IPS DF 4.7 (cell line): ENCODE measurements at regions not wholly inside any gene's neighbourhood (a gene's known extent, or its start where the extent isn't known, plus 50 kb on each side); places are given as distances from the start of the nearest gene placed in this dataset.

ENCODE experiments used
- DNase-seq: peaks from one replicate; pipeline ENCODE4 v3.0.0-alpha.2; 2013; ENCODE audit warnings: low spot score; ENCODE audit errors: extremely low read depth

DNA sequence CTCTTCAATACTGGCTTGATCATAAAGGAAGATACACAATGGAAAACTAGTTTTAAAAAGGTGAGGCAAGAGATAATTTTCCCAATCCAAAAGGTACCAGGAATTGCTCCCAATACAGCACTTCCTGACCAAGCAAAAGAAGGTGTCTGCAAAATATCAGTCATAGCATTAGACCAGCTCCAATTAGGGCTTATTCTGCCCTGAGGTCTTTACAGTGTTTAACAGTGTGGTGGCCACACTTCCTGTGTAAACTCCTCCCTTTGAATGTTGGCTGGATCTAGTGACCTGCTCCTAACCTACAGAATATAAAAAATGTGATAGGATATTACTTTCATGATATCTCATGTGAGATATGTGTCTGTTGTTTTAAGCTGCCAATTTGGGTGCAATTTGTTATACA lies 57.1 kb upstream of the BTN3A2 start:
- no peak for DNase-seq

- no peak for DNase-seq
Observed at GRCh38 chr6:26309731-26310142, 55.3 kb upstream of the BTN3A2 start.

- DNase-seq: no peak
Observed at GRCh38 chr6:26311012-26311384, 54.0 kb upstream of the BTN3A2 start.

- no peak for DNase-seq
Observed at GRCh38 chr6:26311385-26312095, 53.5 kb upstream of the BTN3A2 start.

GRCh38 chr6:26312096-26312463 lies 52.9 kb upstream of the BTN3A2 start:
- no peak for DNase-seq

DNA sequence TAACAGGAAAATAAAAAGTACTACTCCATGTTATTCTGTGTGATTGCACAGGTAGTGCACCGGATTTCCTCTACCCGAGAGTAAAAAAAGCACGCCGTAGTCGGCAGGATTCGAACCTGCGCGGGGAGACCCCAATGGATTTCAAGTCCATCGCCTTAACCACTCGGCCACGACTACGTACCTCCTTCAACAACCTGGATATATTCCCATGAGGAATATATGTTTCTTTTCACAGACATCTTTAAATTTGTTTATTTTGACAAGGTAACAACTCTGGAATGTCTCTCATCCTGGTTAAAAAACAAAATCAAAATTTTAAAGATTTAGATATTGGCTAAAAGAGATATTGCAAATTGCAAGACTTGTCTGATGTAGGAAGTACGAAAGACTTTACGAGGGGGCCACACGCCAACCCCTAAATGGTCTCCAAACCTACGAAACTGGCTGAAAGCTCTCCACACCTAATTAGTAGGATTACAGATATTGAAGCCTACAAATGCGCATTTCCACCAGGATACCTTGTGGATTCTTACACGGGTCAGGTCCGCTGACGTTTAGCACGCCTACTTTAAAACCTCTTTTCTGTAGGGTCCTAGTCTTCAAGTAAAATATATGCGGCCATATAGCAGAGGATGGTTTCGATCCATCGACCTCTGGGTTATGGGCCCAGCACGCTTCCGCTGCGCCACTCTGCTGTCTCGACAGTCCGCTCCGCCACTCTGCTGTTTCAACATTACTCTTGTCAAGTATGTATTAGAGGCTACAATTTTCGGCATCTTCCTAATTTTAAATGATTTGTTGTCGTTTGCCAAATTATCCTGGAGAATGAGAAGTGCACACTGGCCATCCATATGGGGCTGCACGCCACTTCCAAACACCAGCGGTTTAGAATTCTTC lies 52.2 kb upstream of the BTN3A2 start:
- DNase-seq: no peak
